ENCODE measurements at regions not wholly inside any gene's neighbourhood (a gene's known extent, or its start where the extent isn't known, plus 50 kb on each side); places are given as distances from the start of the nearest gene placed in this dataset.
"Not testable (repeated sequence)": the region's sequence is repeated elsewhere in the genome, so short reads cannot be mapped to it uniquely, and the experiment has no call there.

- no peak for DNase-seq
- TF ChIP-seq GATA1 (IDR thresholded peaks at IDR 0.05; ENCODE audit: low read depth, low read length) (no peak), POLR2A (IDR thresholded peaks at IDR 0.05; ENCODE audit: low read length) (no peak)
These were observed 299.1 kb downstream of the PAX3 start for GRCh38 chr2:221999717-222000116.

- DNase-seq = no peak
- TF ChIP-seq GATA1 (IDR thresholded peaks at IDR 0.05; ENCODE audit: low read depth, low read length) = no peak
- TF ChIP-seq POLR2A (IDR thresholded peaks at IDR 0.05; ENCODE audit: low read length) = no peak
These were observed 299.6 kb downstream of the PAX3 start for GRCh38 chr2:221999166-221999565.

- DNase-seq = no peak
- TF ChIP-seq POLR2A (IDR thresholded peaks at IDR 0.05; ENCODE audit: low read length) (no peak), GATA1 (IDR thresholded peaks at IDR 0.05; ENCODE audit: low read depth, low read length) (no peak)
These were observed 301.1 kb downstream of the PAX3 start for GRCh38 chr2:221997683-221998082.

- DNase-seq = no peak
- no peak for TF ChIP-seq POLR2A (IDR thresholded peaks at IDR 0.05; ENCODE audit: low read length)
- no peak for TF ChIP-seq GATA1 (IDR thresholded peaks at IDR 0.05; ENCODE audit: low read depth, low read length)
These were observed 301.7 kb downstream of the PAX3 start for GRCh38 chr2:221997100-221997499.

- TF ChIP-seq GATA1 (IDR thresholded peaks at IDR 0.05; ENCODE audit: low read depth, low read length) (no peak), POLR2A (IDR thresholded peaks at IDR 0.05; ENCODE audit: low read length) (no peak)
- DNase-seq = no peak
These were observed 303.9 kb downstream of the PAX3 start for GRCh38 chr2:221994926-221995325.

GRCh38 chr2:221984376-221984775 lies 314.4 kb downstream of the PAX3 start:
- not testable (repeated sequence) for DNase-seq

- DNase-seq = no peak
These were observed 316.8 kb downstream of the PAX3 start for GRCh38 chr2:221981912-221982470.

GRCh38 chr2:221975151-221975550 lies 323.6 kb downstream of the PAX3 start:
- no peak for DNase-seq
- TF ChIP-seq GATA1 (IDR thresholded peaks at IDR 0.05; ENCODE audit: low read depth, low read length) (no peak), POLR2A (IDR thresholded peaks at IDR 0.05; ENCODE audit: low read length) (no peak)

More at GRCh38 chr2:221981912-221982470, 316.8 kb downstream of the PAX3 start:
- TF ChIP-seq POLR2A (IDR thresholded peaks at IDR 0.05; ENCODE audit: low read length) (no peak), GATA1 (IDR thresholded peaks at IDR 0.05; ENCODE audit: low read depth, low read length) (no peak)

GRCh38 chr2:221973902-221974301 lies 324.9 kb downstream of the PAX3 start:
- TF ChIP-seq POLR2A (IDR thresholded peaks at IDR 0.05; ENCODE audit: low read length) (no peak), GATA1 (IDR thresholded peaks at IDR 0.05; ENCODE audit: low read depth, low read length) (no peak)
- no peak for DNase-seq

GRCh38 chr2:221973502-221973901 lies 325.3 kb downstream of the PAX3 start:
- DNase-seq = no peak
- TF ChIP-seq GATA1 (IDR thresholded peaks at IDR 0.05; ENCODE audit: low read depth, low read length) (no peak), POLR2A (IDR thresholded peaks at IDR 0.05; ENCODE audit: low read length) (no peak)

GRCh38 chr2:221972813-221973478 lies 325.9 kb downstream of the PAX3 start:
- TF ChIP-seq GATA1 (IDR thresholded peaks at IDR 0.05; ENCODE audit: low read depth, low read length) (no peak), POLR2A (IDR thresholded peaks at IDR 0.05; ENCODE audit: low read length) (no peak)

GRCh38 chr2:221970389-221970788 lies 328.4 kb downstream of the PAX3 start:
- TF ChIP-seq POLR2A (IDR thresholded peaks at IDR 0.05; ENCODE audit: low read length) (no peak), GATA1 (IDR thresholded peaks at IDR 0.05; ENCODE audit: low read depth, low read length) (no peak)
- DNase-seq = no peak

More at GRCh38 chr2:221972813-221973478, 325.9 kb downstream of the PAX3 start:
- no peak for DNase-seq

GRCh38 chr2:221969830-221970144 lies 329.0 kb downstream of the PAX3 start:
- no peak for DNase-seq
- TF ChIP-seq POLR2A (IDR thresholded peaks at IDR 0.05; ENCODE audit: low read length) (no peak), GATA1 (IDR thresholded peaks at IDR 0.05; ENCODE audit: low read depth, low read length) (no peak)

- TF ChIP-seq GATA1 (IDR thresholded peaks at IDR 0.05; ENCODE audit: low read depth, low read length) = no peak
- TF ChIP-seq POLR2A (IDR thresholded peaks at IDR 0.05; ENCODE audit: low read length) = no peak
- DNase-seq = peak; percentile 1 to 19
These were observed 329.5 kb downstream of the PAX3 start for GRCh38 chr2:221969087-221969829.

GRCh38 chr2:221962186-221962585 lies 336.6 kb downstream of the PAX3 start:
- no peak for TF ChIP-seq GATA1 (IDR thresholded peaks at IDR 0.05; ENCODE audit: low read depth, low read length)
- no peak for TF ChIP-seq POLR2A (IDR thresholded peaks at IDR 0.05; ENCODE audit: low read length)
- DNase-seq = no peak

Measured in erythroblast (primary cell).